SU-DHL-6 (cell line): ENCODE measurements at regions not wholly inside any gene's neighbourhood (a gene's known extent, or its start where the extent isn't known, plus 50 kb on each side); places are given as distances from the start of the nearest gene placed in this dataset.

Source experiments
- EZH2phosphoT487 ChIP-seq: fragments of 200-600 bp; sonication (generic), shearing (Covaris generic); conservative IDR thresholded peaks from 2 replicates; pipeline ENCODE4 v1.6.1; 2018; ENCODE audit warnings: mild to moderate bottlenecking, antibody characterized with exemption, low read length, moderate library complexity, mixed read lengths
- TF ChIP-seq, protein P1 (sequence below): fragments of 200-600 bp; sonication (generic); IDR thresholded peaks from one replicate; pipeline ENCODE4 v1.5.1; 2017; ENCODE audit warnings: antibody characterized with exemption, mild to moderate bottlenecking, low read length, moderate library complexity; ENCODE audit not compliant: insufficient read depth, poor library complexity, severe bottlenecking

- TF ChIP-seq, protein P1, sequence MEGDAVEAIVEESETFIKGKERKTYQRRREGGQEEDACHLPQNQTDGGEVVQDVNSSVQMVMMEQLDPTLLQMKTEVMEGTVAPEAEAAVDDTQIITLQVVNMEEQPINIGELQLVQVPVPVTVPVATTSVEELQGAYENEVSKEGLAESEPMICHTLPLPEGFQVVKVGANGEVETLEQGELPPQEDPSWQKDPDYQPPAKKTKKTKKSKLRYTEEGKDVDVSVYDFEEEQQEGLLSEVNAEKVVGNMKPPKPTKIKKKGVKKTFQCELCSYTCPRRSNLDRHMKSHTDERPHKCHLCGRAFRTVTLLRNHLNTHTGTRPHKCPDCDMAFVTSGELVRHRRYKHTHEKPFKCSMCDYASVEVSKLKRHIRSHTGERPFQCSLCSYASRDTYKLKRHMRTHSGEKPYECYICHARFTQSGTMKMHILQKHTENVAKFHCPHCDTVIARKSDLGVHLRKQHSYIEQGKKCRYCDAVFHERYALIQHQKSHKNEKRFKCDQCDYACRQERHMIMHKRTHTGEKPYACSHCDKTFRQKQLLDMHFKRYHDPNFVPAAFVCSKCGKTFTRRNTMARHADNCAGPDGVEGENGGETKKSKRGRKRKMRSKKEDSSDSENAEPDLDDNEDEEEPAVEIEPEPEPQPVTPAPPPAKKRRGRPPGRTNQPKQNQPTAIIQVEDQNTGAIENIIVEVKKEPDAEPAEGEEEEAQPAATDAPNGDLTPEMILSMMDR: no peak
- no peak for TF ChIP-seq EZH2phosphoT487
Measured at GRCh38 chr10:21347043-21347784, 178.3 kb downstream of the SKIDA1 start.
